Thyroid gland (tissue), 4 donors: ENCODE measurements at regions not wholly inside any gene's neighbourhood (a gene's known extent, or its start where the extent isn't known, plus 50 kb on each side); places are given as distances from the start of the nearest gene placed in this dataset.

Experiments used
- DNase-seq, 2 donors: peaks; one replicate each; pipeline ENCODE4 v3.0.0-alpha.2; 2019
- H3K27ac ChIP-seq, 3 donors: fragments of 200-600 bp; sonication (generic); 1 replicate in 2 of 3; 2 replicates in 1 of 3; pipeline ENCODE4 v1.5.1; 2016 to 2019; ENCODE audit warnings: mild to moderate bottlenecking in 1 of 3, moderate library complexity in 1 of 3
- H3K27me3 ChIP-seq: fragments of 200-600 bp; sonication (generic); one replicate; pipeline ENCODE4 v1.5.1; 2019
- H3K36me3 ChIP-seq, 2 donors: fragments of 200-600 bp; sonication (generic); one replicate each; pipeline ENCODE4 v1.5.1; 2016 to 2019
- H3K4me1 ChIP-seq, 2 donors: fragments of 200-600 bp; sonication (generic); one replicate each; pipeline ENCODE4 v1.5.1; 2017 to 2019
- H3K4me3 ChIP-seq, 3 donors: fragments of 200-600 bp; sonication (generic); replicated peaks in 1 of 3; 1 replicate in 2 of 3; 2 replicates in 1 of 3; pipeline ENCODE4 v1.5.1; 2016; ENCODE audit warnings: mild to moderate bottlenecking in 1 of 3
- H3K9me3 ChIP-seq: fragments of 200-600 bp; sonication (generic); one replicate; pipeline ENCODE4 v1.5.1; 2017
- CTCF ChIP-seq, 6 experiments: fragments of 200-600 bp in 3 of 6; fragments of 450-650 bp in 3 of 6; sonication (generic) in 3 of 6; IDR thresholded peaks; one replicate each; pipeline ENCODE4 v1.5.1; 2016 to 2019; ENCODE audit warnings: antibody characterized with exemption in 6 of 6, mild to moderate bottlenecking in 2 of 6, inconsistent platforms in 1 of 6, moderate library complexity in 1 of 6
- POLR2A ChIP-seq, 2 donors: fragments of 450-650 bp; IDR thresholded peaks; one replicate each; pipeline ENCODE4 v1.6.1; 2017; ENCODE audit warnings: antibody characterized with exemption in 2 of 2, mild to moderate bottlenecking in 2 of 2, moderate library complexity in 1 of 2
- WGBS, 2 donors: methylation state at CpG; one replicate each; pipeline ENCODE4 v1.1.5; 2017; 5-methylcytosine and 5-hydroxymethylcytosine counted together
- intact Hi-C: fragments of 100-400 bp; cut with DNase I; formaldehyde crosslinking; loops from one replicate; pipeline ENCODE4 v1.15.1; 2023

- Histone ChIP-seq H3K4me3 (no peak overlapping the region), H3K36me3 (no peaks in the 10 kb centered on the region), H3K27ac (no peak overlapping the region), H3K9me3 (no peaks in the 10 kb centered on the region), H3K4me1 (no peaks in the 10 kb centered on the region), H3K27me3 (no peaks in the 10 kb centered on the region)
- no peak for DNase-seq
- TF ChIP-seq CTCF (IDR thresholded peaks at IDR 0.05) = no peak
- WGBS, 2 donors = 67 to 73% methylated on average over 1 of the region's 1 CpG
- intact Hi-C loops = no loop called here
Observed at GRCh38 chr4:56208103-56208502, 179.2 kb downstream of the AASDH start.

GRCh38 chr4:56206258-56206657 lies 181.0 kb downstream of the AASDH start:
- H3K36me3 ChIP-seq = no peaks in the 10 kb centered on the region
- intact Hi-C loops = no loop called here
- H3K4me3 ChIP-seq = no peak overlapping the region
- no peak overlapping the region for H3K27ac ChIP-seq
- TF ChIP-seq POLR2A (IDR thresholded peaks at IDR 0.05) = no peak
- no peak for TF ChIP-seq CTCF (IDR thresholded peaks at IDR 0.05)
- H3K27me3 ChIP-seq = no peaks in the 10 kb centered on the region
- H3K9me3 ChIP-seq = no peaks in the 10 kb centered on the region
- WGBS, 2 donors = 80 to 88% methylated on average over 4 of the region's 4 CpGs
- no peak for DNase-seq
- no peaks in the 10 kb centered on the region for H3K4me1 ChIP-seq

- Histone ChIP-seq H3K4me3 (no peak overlapping the region), H3K27me3 (no peaks in the 10 kb centered on the region), H3K4me1 (no peaks in the 10 kb centered on the region), H3K36me3 (no peaks in the 10 kb centered on the region), H3K27ac (no peak overlapping the region), H3K9me3 (no peaks in the 10 kb centered on the region)
- WGBS, 2 donors = 90% methylated on average over 1 of the region's 1 CpG
- intact Hi-C loops = no loop called here
- DNase-seq = no peak
- no peak for TF ChIP-seq CTCF (IDR thresholded peaks at IDR 0.05)
Observed at GRCh38 chr4:56200275-56200674, 187.0 kb downstream of the AASDH start.

GRCh38 chr4:56198265-56198664 lies 189.0 kb downstream of the AASDH start:
- WGBS, 2 donors = 80 to 96% methylated on average over 2 of the region's 2 CpGs

DNA sequence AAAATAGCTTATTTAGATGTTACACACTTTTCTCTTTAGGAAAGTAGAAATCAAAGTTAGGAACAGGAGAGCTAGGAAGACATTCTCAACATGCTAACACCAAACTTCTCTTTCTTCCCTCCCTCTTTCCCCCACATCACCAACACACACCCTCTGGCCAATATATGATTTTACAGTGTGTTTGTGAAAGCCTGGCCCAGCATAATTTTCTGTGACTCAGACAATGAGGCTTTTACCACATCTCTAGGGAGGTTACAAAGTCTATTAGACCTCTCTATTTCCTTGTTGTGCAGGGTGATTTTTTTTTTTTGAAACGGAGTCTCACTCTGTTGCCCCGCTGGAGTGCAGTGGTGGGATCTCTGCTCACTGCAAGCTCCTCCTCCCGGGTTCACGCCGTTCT lies 189.9 kb downstream of the AASDH start:
- intact Hi-C loops = no loop called here
- no peaks in the 10 kb centered on the region for H3K27me3 ChIP-seq
- no peaks in the 10 kb centered on the region for H3K36me3 ChIP-seq
- no peak for TF ChIP-seq POLR2A (IDR thresholded peaks at IDR 0.05)
- TF ChIP-seq CTCF (IDR thresholded peaks at IDR 0.05) = no peak
- H3K27ac ChIP-seq = no peak overlapping the region
- no peaks in the 10 kb centered on the region for H3K9me3 ChIP-seq
- H3K4me3 ChIP-seq = no peak overlapping the region
- 91% methylated on average over 5 of the region's 5 CpGs for WGBS, 2 donors
- H3K4me1 ChIP-seq = no peaks in the 10 kb centered on the region
- DNase-seq = no peak

More at GRCh38 chr4:56198265-56198664, 189.0 kb downstream of the AASDH start:
- Histone ChIP-seq H3K9me3 (no peaks in the 10 kb centered on the region), H3K27me3 (no peaks in the 10 kb centered on the region), H3K4me3 (no peak overlapping the region), H3K4me1 (no peaks in the 10 kb centered on the region), H3K36me3 (no peaks in the 10 kb centered on the region), H3K27ac (no peak overlapping the region)
- no peak for TF ChIP-seq POLR2A (IDR thresholded peaks at IDR 0.05)
- no peak for TF ChIP-seq CTCF (IDR thresholded peaks at IDR 0.05)
- no peak for DNase-seq
- intact Hi-C loops = no loop called here
